ENCODE measurements at regions not wholly inside any gene's neighbourhood (a gene's known extent, or its start where the extent isn't known, plus 50 kb on each side); places are given as distances from the start of the nearest gene placed in this dataset.
A peak's percentile ranks its signal among the peaks of the same experiment; 100 is the strongest.

GRCh38 chr1:181174861-181175260 is 86.4 kb downstream of the IER5 start:
- no CpG with 5 or more reads among the region's 4 CpGs for WGBS (ENCODE audit: extremely low coverage, insufficient coverage, low lambda C conversion rate)
- H2BK5ac ChIP-seq (ENCODE audit: low read length): no peak overlapping the region
- H3K4me3 ChIP-seq (ENCODE audit: low read length): no peak overlapping the region
- H3K9ac ChIP-seq (ENCODE audit: low read length): no peak overlapping the region
- H4K5ac ChIP-seq (ENCODE audit: low read length): no peak overlapping the region
- H3K27me3 ChIP-seq (ENCODE audit: insufficient read depth, low read length, poor library complexity): no peaks in the 10 kb centered on the region
- H3K79me2 ChIP-seq (ENCODE audit: control insufficient read depth, insufficient read depth, low read length): no peaks in the 10 kb centered on the region
- H3K27ac ChIP-seq (ENCODE audit: low read depth, low read length): no peak overlapping the region
- H3K56ac ChIP-seq (ENCODE audit: low read length): no peak overlapping the region
- H3K4me2 ChIP-seq (ENCODE audit: low read length): no peak overlapping the region
- no peak overlapping the region for H3K23ac ChIP-seq (ENCODE audit: low read length)
- peaks cover 2% of the 10 kb centered on the region for H3K4me1 ChIP-seq (ENCODE audit: control insufficient read depth, low read depth, low read length)
- no peak overlapping the region for H3K4ac ChIP-seq (ENCODE audit: low read depth, low read length)
- no peak overlapping the region for H3K18ac ChIP-seq (ENCODE audit: low read length)
- H3K79me1 ChIP-seq (ENCODE audit: low read length): no peaks in the 10 kb centered on the region
- H2BK15ac ChIP-seq (replicated peaks; ENCODE audit: low read depth): no peak overlapping the region
- no peak for DNase-seq
- no peaks in the 10 kb centered on the region for H3K36me3 ChIP-seq (ENCODE audit: control insufficient read depth, insufficient read depth, low read length)
- no peak overlapping the region for H2AK5ac ChIP-seq (ENCODE audit: low read length)
- H2BK120ac ChIP-seq (ENCODE audit: low read depth, low read length): no peak overlapping the region
- no peak overlapping the region for H4K8ac ChIP-seq (ENCODE audit: low read depth, low read length)

- no peaks in the 10 kb centered on the region for H3K79me1 ChIP-seq (ENCODE audit: low read length)
- H2BK120ac ChIP-seq (ENCODE audit: low read depth, low read length): no peak overlapping the region
- no peak overlapping the region for H4K5ac ChIP-seq (ENCODE audit: low read length)
- no peaks in the 10 kb centered on the region for H3K36me3 ChIP-seq (ENCODE audit: control insufficient read depth, insufficient read depth, low read length)
- no peak overlapping the region for H3K23ac ChIP-seq (ENCODE audit: low read length)
- no peak overlapping the region for H3K9ac ChIP-seq (ENCODE audit: low read length)
- no peak for DNase-seq
- H3K4me3 ChIP-seq (ENCODE audit: low read length): no peak overlapping the region
- no peak overlapping the region for H3K56ac ChIP-seq (ENCODE audit: low read length)
- H3K79me2 ChIP-seq (ENCODE audit: control insufficient read depth, insufficient read depth, low read length): no peaks in the 10 kb centered on the region
- H3K18ac ChIP-seq (ENCODE audit: low read length): no peak overlapping the region
- no peak overlapping the region for H2BK15ac ChIP-seq (replicated peaks; ENCODE audit: low read depth)
- H3K27ac ChIP-seq (ENCODE audit: low read depth, low read length): no peak overlapping the region
- H3K27me3 ChIP-seq (ENCODE audit: insufficient read depth, low read length, poor library complexity): no peaks in the 10 kb centered on the region
- H2BK5ac ChIP-seq (ENCODE audit: low read length): no peak overlapping the region
- H3K4me2 ChIP-seq (ENCODE audit: low read length): no peak overlapping the region
- H3K4ac ChIP-seq (ENCODE audit: low read depth, low read length): no peak overlapping the region
- no peak overlapping the region for H2AK5ac ChIP-seq (ENCODE audit: low read length)
- peaks cover 6% of the 10 kb centered on the region for H3K4me1 ChIP-seq (ENCODE audit: control insufficient read depth, low read depth, low read length)
- no CpG with 5 or more reads among the region's 6 CpGs for WGBS (ENCODE audit: extremely low coverage, insufficient coverage, low lambda C conversion rate)
- H4K8ac ChIP-seq (ENCODE audit: low read depth, low read length): no peak overlapping the region
Observed at GRCh38 chr1:181175356-181175910, 86.9 kb downstream of the IER5 start.

- H2BK5ac ChIP-seq (ENCODE audit: low read length): no peak overlapping the region
- H2BK15ac ChIP-seq (replicated peaks; ENCODE audit: low read depth): no peak overlapping the region
- no peaks in the 10 kb centered on the region for H3K27me3 ChIP-seq (ENCODE audit: insufficient read depth, low read length, poor library complexity)
- H4K5ac ChIP-seq (ENCODE audit: low read length): no peak overlapping the region
- H3K4me2 ChIP-seq (ENCODE audit: low read length): no peak overlapping the region
- no peak overlapping the region for H3K4me3 ChIP-seq (ENCODE audit: low read length)
- no peak overlapping the region for H2BK120ac ChIP-seq (ENCODE audit: low read depth, low read length)
- peaks cover 11% of the 10 kb centered on the region for H3K4me1 ChIP-seq (ENCODE audit: control insufficient read depth, low read depth, low read length)
- H4K8ac ChIP-seq (ENCODE audit: low read depth, low read length): no peak overlapping the region
- DNase-seq: no peak
- H3K79me1 ChIP-seq (ENCODE audit: low read length): no peaks in the 10 kb centered on the region
- no peaks in the 10 kb centered on the region for H3K79me2 ChIP-seq (ENCODE audit: control insufficient read depth, insufficient read depth, low read length)
- no peak overlapping the region for H2AK5ac ChIP-seq (ENCODE audit: low read length)
- no peak overlapping the region for H3K9ac ChIP-seq (ENCODE audit: low read length)
- H3K4ac ChIP-seq (ENCODE audit: low read depth, low read length): no peak overlapping the region
- WGBS (ENCODE audit: extremely low coverage, insufficient coverage, low lambda C conversion rate): no CpG with 5 or more reads among the region's 5 CpGs
- H3K27ac ChIP-seq (ENCODE audit: low read depth, low read length): no peak overlapping the region
- H3K23ac ChIP-seq (ENCODE audit: low read length): no peak overlapping the region
- H3K56ac ChIP-seq (ENCODE audit: low read length): no peak overlapping the region
- no peaks in the 10 kb centered on the region for H3K36me3 ChIP-seq (ENCODE audit: control insufficient read depth, insufficient read depth, low read length)
- H3K18ac ChIP-seq (ENCODE audit: low read length): no peak overlapping the region
Observed at GRCh38 chr1:181175955-181176354, 87.5 kb downstream of the IER5 start.

- H2AK5ac ChIP-seq (ENCODE audit: low read length): no peak overlapping the region
- no peak overlapping the region for H3K18ac ChIP-seq (ENCODE audit: low read length)
- no peak overlapping the region for H3K27ac ChIP-seq (ENCODE audit: low read depth, low read length)
- no peak overlapping the region for H2BK15ac ChIP-seq (replicated peaks; ENCODE audit: low read depth)
- no peak overlapping the region for H3K4me2 ChIP-seq (ENCODE audit: low read length)
- peaks cover 11% of the 10 kb centered on the region for H3K4me1 ChIP-seq (ENCODE audit: control insufficient read depth, low read depth, low read length)
- H3K4ac ChIP-seq (ENCODE audit: low read depth, low read length): no peak overlapping the region
- no peaks in the 10 kb centered on the region for H3K79me2 ChIP-seq (ENCODE audit: control insufficient read depth, insufficient read depth, low read length)
- H3K56ac ChIP-seq (ENCODE audit: low read length): no peak overlapping the region
- H4K8ac ChIP-seq (ENCODE audit: low read depth, low read length): no peak overlapping the region
- H2BK5ac ChIP-seq (ENCODE audit: low read length): no peak overlapping the region
- no peaks in the 10 kb centered on the region for H3K79me1 ChIP-seq (ENCODE audit: low read length)
- H4K5ac ChIP-seq (ENCODE audit: low read length): no peak overlapping the region
- no peak for DNase-seq
- H3K27me3 ChIP-seq (ENCODE audit: insufficient read depth, low read length, poor library complexity): no peaks in the 10 kb centered on the region
- H3K36me3 ChIP-seq (ENCODE audit: control insufficient read depth, insufficient read depth, low read length): no peaks in the 10 kb centered on the region
- H2BK120ac ChIP-seq (ENCODE audit: low read depth, low read length): no peak overlapping the region
- no peak overlapping the region for H3K4me3 ChIP-seq (ENCODE audit: low read length)
- H3K9ac ChIP-seq (ENCODE audit: low read length): no peak overlapping the region
- H3K23ac ChIP-seq (ENCODE audit: low read length): no peak overlapping the region
- WGBS (ENCODE audit: extremely low coverage, insufficient coverage, low lambda C conversion rate): no CpG with 5 or more reads among the region's 9 CpGs
Observed at GRCh38 chr1:181178241-181178879, 89.9 kb downstream of the IER5 start.

- Histone ChIP-seq H3K56ac (ENCODE audit: low read length) (no peak overlapping the region), H3K36me3 (ENCODE audit: control insufficient read depth, insufficient read depth, low read length) (no peaks in the 10 kb centered on the region), H2BK5ac (ENCODE audit: low read length) (no peak overlapping the region), H3K79me1 (ENCODE audit: low read length) (no peaks in the 10 kb centered on the region), H3K79me2 (ENCODE audit: control insufficient read depth, insufficient read depth, low read length) (no peaks in the 10 kb centered on the region), H2AK5ac (ENCODE audit: low read length) (no peak overlapping the region), H2BK15ac (replicated peaks; ENCODE audit: low read depth) (no peak overlapping the region), H4K8ac (ENCODE audit: low read depth, low read length) (no peak overlapping the region), H3K18ac (ENCODE audit: low read length) (peak overlapping the region; percentile 24), H2BK120ac (ENCODE audit: low read depth, low read length) (no peak overlapping the region), H3K27ac (ENCODE audit: low read depth, low read length) (no peak overlapping the region), H3K23ac (ENCODE audit: low read length) (no peak overlapping the region), H3K9ac (ENCODE audit: low read length) (peak overlapping the region; percentile 10), H3K27me3 (ENCODE audit: insufficient read depth, low read length, poor library complexity) (no peaks in the 10 kb centered on the region), H4K5ac (ENCODE audit: low read length) (no peak overlapping the region), H3K4ac (ENCODE audit: low read depth, low read length) (no peak overlapping the region), H3K4me3 (ENCODE audit: low read length) (no peak overlapping the region), H3K4me2 (ENCODE audit: low read length) (no peak overlapping the region), H3K4me1 (ENCODE audit: control insufficient read depth, low read depth, low read length) (peaks cover 11% of the 10 kb centered on the region)
- WGBS (ENCODE audit: extremely low coverage, insufficient coverage, low lambda C conversion rate): no CpG with 5 or more reads among the region's 10 CpGs
- DNase-seq: peak; percentile 55
Observed at GRCh38 chr1:181179279-181179986, 90.9 kb downstream of the IER5 start.

All from mesendoderm (in vitro differentiated cells).